Karpas-422 (cell line): ENCODE measurements at regions not wholly inside any gene's neighbourhood (a gene's known extent, or its start where the extent isn't known, plus 50 kb on each side); places are given as distances from the start of the nearest gene placed in this dataset.

ENCODE experiments used
- DNase-seq: peaks from one replicate; pipeline ENCODE4 v3.0.0-alpha.2; 2015
- H2AFZ ChIP-seq: fragments of 200-600 bp; sonication (generic); 2 replicates; pipeline ENCODE4 v1.6.1; 2014; ENCODE audit warnings: antibody characterized with exemption, low read length, mixed read lengths
- H3K27ac ChIP-seq: fragments of 200-600 bp; sonication (generic); 2 replicates; pipeline ENCODE4 v1.5.1; 2014; ENCODE audit warnings: mild to moderate bottlenecking, low read length, moderate library complexity
- H3K27me3 ChIP-seq: fragments of 200-600 bp; sonication (generic); 2 replicates; pipeline ENCODE4 v1.6.1; 2014; ENCODE audit warnings: low read length, mixed read lengths
- H3K36me3 ChIP-seq: fragments of 200-600 bp; sonication (generic); 2 replicates; pipeline ENCODE4 v1.6.1; 2014; ENCODE audit warnings: low read length, mixed read lengths; ENCODE audit not compliant: insufficient read depth
- H3K4me1 ChIP-seq: fragments of 200-600 bp; sonication (generic); 2 replicates; pipeline ENCODE4 v1.6.1; 2014; ENCODE audit warnings: mild to moderate bottlenecking, low read length, mixed read lengths
- H3K4me2 ChIP-seq: fragments of 200-600 bp; sonication (generic); 2 replicates; pipeline ENCODE4 v1.6.1; 2014; ENCODE audit warnings: low read length, low read depth, mild to moderate bottlenecking; ENCODE audit not compliant: poor library complexity, severe bottlenecking
- H3K4me3 ChIP-seq: fragments of 200-600 bp; sonication (generic); 2 replicates; pipeline ENCODE4 v1.5.1; 2014; ENCODE audit warnings: mild to moderate bottlenecking, antibody characterized with exemption, low read length, mixed read lengths
- H3K79me2 ChIP-seq: fragments of 200-600 bp; sonication (generic); 2 replicates; pipeline ENCODE4 v1.6.1; 2014; ENCODE audit warnings: mild to moderate bottlenecking, low read length, mixed read lengths
- H3K9ac ChIP-seq: fragments of 200-600 bp; sonication (generic); 2 replicates; pipeline ENCODE4 v1.6.0; 2014; ENCODE audit warnings: low read length
- H3K9me2 ChIP-seq: fragments of 200-600 bp; sonication (generic), shearing (Covaris generic); replicated peaks from 2 replicates; pipeline ENCODE4 v1.6.0; 2014; ENCODE audit warnings: mild to moderate bottlenecking, low read length, moderate library complexity; ENCODE audit not compliant: insufficient read depth
- H3K9me3 ChIP-seq: fragments of 300-700, 200-600 bp; sonication (generic); 2 replicates; pipeline ENCODE4 v1.6.1; 2014; ENCODE audit warnings: low read length, mixed read lengths
- H4K20me1 ChIP-seq: fragments of 200-600 bp; sonication (generic); 2 replicates; pipeline ENCODE4 v1.6.1; 2014; ENCODE audit warnings: mild to moderate bottlenecking, antibody characterized with exemption, low read length, low read depth; ENCODE audit not compliant: insufficient read depth

- no peak overlapping the region for H3K9ac ChIP-seq
- no peak overlapping the region for H2AFZ ChIP-seq
- no peak overlapping the region for H3K27ac ChIP-seq
- no peaks in the 10 kb centered on the region for H3K27me3 ChIP-seq
- H3K4me3 ChIP-seq, result no peak overlapping the region
- H3K4me1 ChIP-seq, result no peaks in the 10 kb centered on the region
- no peaks in the 10 kb centered on the region for H3K36me3 ChIP-seq
- H4K20me1 ChIP-seq, result no peaks in the 10 kb centered on the region
- DNase-seq, result no peak
- H3K9me2 ChIP-seq, result no peaks in the 10 kb centered on the region
- no peaks in the 10 kb centered on the region for H3K79me2 ChIP-seq
- H3K4me2 ChIP-seq, result no peak overlapping the region
- H3K9me3 ChIP-seq, result peaks cover 11% of the 10 kb centered on the region; the same call in 1 of the 2 replicates
These were observed 110.1 kb downstream of the CARTPT start for GRCh38 chr5:71829206-71829605.

DNA sequence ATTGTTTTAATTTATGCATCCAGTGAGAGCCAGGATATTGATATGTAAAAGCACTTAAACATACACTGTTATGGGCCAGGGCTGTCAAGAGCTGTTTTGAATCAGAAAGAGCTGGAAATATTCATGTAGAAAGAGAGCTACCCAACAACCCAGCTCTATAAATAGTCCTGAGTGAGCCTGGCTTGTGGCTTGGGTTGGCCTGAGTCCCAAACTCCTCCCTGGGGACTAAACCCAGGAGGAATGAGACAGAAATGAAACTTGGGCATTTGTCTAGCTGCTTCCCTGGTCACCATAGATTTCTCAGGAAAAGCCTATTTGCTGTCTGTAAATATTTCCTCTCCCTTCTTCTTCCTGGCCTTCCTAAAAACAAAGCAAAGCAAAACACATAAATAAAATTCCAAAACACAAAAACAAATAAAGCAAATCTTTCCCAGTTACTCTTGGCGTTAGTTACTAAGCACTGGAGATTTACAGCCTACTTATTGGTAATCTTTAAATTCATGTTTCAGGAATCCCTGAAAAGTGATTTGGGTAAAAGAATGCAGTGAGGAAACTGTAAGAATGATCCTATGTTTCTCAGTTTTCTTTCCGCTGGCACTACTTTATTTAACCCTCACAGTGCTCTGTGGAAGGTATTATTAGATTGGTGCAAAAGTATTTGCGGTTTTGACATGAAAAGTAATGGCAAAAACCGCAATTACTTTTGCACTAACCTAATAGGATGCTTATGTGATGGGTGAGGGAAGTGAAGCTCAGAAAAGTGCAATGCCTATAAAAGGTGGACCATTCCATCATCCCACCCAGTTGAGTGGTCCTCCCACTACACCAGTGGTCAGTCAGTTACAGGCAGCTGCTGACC lies 111.8 kb downstream of the CARTPT start:
- Histone ChIP-seq H3K9ac (no peak overlapping the region), H3K4me2 (no peak overlapping the region), H3K27ac (no peak overlapping the region), H3K9me3 (peaks cover 8% of the 10 kb centered on the region; the same call in 1 of the 2 replicates), H3K79me2 (no peaks in the 10 kb centered on the region), H3K9me2 (no peaks in the 10 kb centered on the region), H2AFZ (no peak overlapping the region), H3K4me1 (no peaks in the 10 kb centered on the region), H3K36me3 (no peaks in the 10 kb centered on the region), H3K27me3 (no peaks in the 10 kb centered on the region), H3K4me3 (no peak overlapping the region), H4K20me1 (no peaks in the 10 kb centered on the region)
- DNase-seq, result no peak

DNA sequence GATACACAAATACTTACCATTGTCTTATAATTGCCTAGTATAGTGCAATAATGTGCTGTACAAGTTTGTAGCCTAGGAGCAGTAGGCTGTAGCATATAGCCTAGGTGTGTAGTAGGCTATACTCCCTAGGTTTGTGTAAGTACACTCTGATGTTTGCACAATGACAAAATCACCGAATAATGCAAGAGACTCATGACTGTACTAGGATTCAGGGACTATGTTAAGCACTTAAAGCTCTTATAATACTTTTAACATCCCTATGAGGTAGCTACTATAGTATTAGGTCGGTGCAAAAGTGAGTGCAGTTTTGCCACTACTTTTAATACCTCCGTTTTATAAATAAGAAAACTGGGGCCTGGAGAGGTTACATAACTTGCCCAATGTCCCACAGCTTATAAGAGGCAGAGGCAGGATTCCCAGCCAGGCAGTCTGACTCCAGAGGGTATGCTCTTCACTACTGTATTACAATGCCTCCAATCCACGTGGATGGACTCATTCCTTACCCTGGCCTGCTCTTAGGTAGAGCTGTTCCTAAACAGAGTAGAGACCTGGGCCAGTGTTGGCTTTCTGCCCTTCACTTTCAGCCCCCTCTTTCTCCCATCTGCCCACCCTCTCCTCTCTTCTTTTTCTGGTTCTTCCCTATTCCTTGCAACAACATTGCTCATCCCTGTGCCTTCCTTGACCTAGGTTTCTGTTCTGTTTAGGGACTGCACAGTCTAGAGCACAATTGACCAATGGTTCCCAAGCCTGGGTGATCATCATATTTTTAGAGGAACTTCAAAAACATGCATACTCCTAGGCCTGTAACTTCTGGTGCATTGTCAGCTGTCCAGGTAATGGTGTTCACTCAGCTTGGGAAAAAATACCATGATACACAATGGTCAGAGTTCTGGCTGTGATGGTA lies 114.0 kb downstream of the CARTPT start:
- H3K4me2 ChIP-seq, result no peak overlapping the region
- H4K20me1 ChIP-seq, result no peaks in the 10 kb centered on the region
- no peak overlapping the region for H3K9ac ChIP-seq
- DNase-seq, result no peak
- no peak overlapping the region for H3K27ac ChIP-seq
- no peaks in the 10 kb centered on the region for H3K27me3 ChIP-seq
- no peaks in the 10 kb centered on the region for H3K36me3 ChIP-seq
- H3K9me3 ChIP-seq, result no peaks in the 10 kb centered on the region
- no peaks in the 10 kb centered on the region for H3K9me2 ChIP-seq
- H3K4me1 ChIP-seq, result no peaks in the 10 kb centered on the region
- H2AFZ ChIP-seq, result no peak overlapping the region
- H3K4me3 ChIP-seq, result no peak overlapping the region
- H3K79me2 ChIP-seq, result no peaks in the 10 kb centered on the region

- Histone ChIP-seq H3K4me1 (no peaks in the 10 kb centered on the region), H2AFZ (no peak overlapping the region), H3K9me2 (no peaks in the 10 kb centered on the region), H3K9ac (no peak overlapping the region), H3K4me2 (no peak overlapping the region), H3K9me3 (no peaks in the 10 kb centered on the region), H3K27me3 (no peaks in the 10 kb centered on the region), H3K27ac (no peak overlapping the region), H3K79me2 (no peaks in the 10 kb centered on the region), H3K36me3 (no peaks in the 10 kb centered on the region), H3K4me3 (no peak overlapping the region), H4K20me1 (no peaks in the 10 kb centered on the region)
- DNase-seq, result no peak
These were observed 115.5 kb downstream of the CARTPT start for GRCh38 chr5:71834601-71835000.

GRCh38 chr5:71836084-71836483 lies 117.0 kb downstream of the CARTPT start:
- H3K36me3 ChIP-seq, result no peaks in the 10 kb centered on the region

GRCh38 chr5:71836559-71837112 lies 117.6 kb downstream of the CARTPT start:
- Histone ChIP-seq H3K27ac (no peak overlapping the region), H3K27me3 (no peaks in the 10 kb centered on the region), H2AFZ (no peak overlapping the region), H3K79me2 (no peaks in the 10 kb centered on the region), H3K9ac (no peak overlapping the region), H3K4me2 (no peak overlapping the region), H3K9me2 (no peaks in the 10 kb centered on the region), H3K4me1 (no peaks in the 10 kb centered on the region), H3K4me3 (no peak overlapping the region), H4K20me1 (no peaks in the 10 kb centered on the region), H3K9me3 (no peaks in the 10 kb centered on the region), H3K36me3 (no peaks in the 10 kb centered on the region)
- no peak for DNase-seq

More at GRCh38 chr5:71836084-71836483, 117.0 kb downstream of the CARTPT start:
- no peaks in the 10 kb centered on the region for H3K27me3 ChIP-seq
- H3K27ac ChIP-seq, result no peak overlapping the region
- H3K4me2 ChIP-seq, result no peak overlapping the region
- DNase-seq, result no peak
- no peak overlapping the region for H3K9ac ChIP-seq
- H4K20me1 ChIP-seq, result no peaks in the 10 kb centered on the region
- no peaks in the 10 kb centered on the region for H3K79me2 ChIP-seq
- H3K4me3 ChIP-seq, result no peak overlapping the region
- H3K4me1 ChIP-seq, result no peaks in the 10 kb centered on the region
- H3K9me2 ChIP-seq, result no peaks in the 10 kb centered on the region
- H3K9me3 ChIP-seq, result no peaks in the 10 kb centered on the region
- H2AFZ ChIP-seq, result no peak overlapping the region

GRCh38 chr5:71838286-71838685 lies 119.2 kb downstream of the CARTPT start:
- Histone ChIP-seq H3K4me1 (no peaks in the 10 kb centered on the region), H3K79me2 (no peaks in the 10 kb centered on the region), H2AFZ (no peak overlapping the region), H4K20me1 (no peaks in the 10 kb centered on the region), H3K9me3 (no peaks in the 10 kb centered on the region), H3K4me2 (no peak overlapping the region), H3K9ac (no peak overlapping the region), H3K9me2 (no peaks in the 10 kb centered on the region), H3K27ac (no peak overlapping the region), H3K4me3 (no peak overlapping the region), H3K27me3 (no peaks in the 10 kb centered on the region), H3K36me3 (no peaks in the 10 kb centered on the region)
- no peak for DNase-seq
